ENCODE measurements at regions not wholly inside any gene's neighbourhood (a gene's known extent, or its start where the extent isn't known, plus 50 kb on each side); places are given as distances from the start of the nearest gene placed in this dataset.

DNA sequence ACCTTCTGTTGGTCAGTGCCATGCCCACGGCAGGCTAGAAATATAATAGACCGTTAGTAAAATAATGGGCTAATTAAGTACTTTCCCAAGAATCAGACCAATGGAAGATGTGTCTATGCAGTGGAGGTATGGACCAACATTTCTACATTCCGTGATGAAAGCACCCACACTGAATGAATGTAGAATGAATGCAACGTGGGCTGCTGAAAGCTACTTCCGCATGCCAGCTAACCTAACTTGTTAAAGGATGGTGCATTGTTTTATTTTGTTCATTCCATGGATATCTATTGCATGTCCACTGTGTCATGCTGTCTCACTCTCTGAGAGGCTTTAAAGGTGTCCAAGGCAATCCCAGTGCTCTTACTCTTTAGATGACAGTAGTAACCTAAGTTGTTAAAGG, 112.9 kb upstream of the CAV2 start:
- Histone ChIP-seq H3K4me3 (ENCODE audit: low read length) (no peak overlapping the region), H2AFZ (ENCODE audit: low read length) (no peak overlapping the region), H3K27me3 (replicated peaks; ENCODE audit: insufficient read depth, low read length) (no peaks in the 10 kb centered on the region), H3K36me3 (replicated peaks; ENCODE audit: insufficient read depth, low read length) (no peaks in the 10 kb centered on the region), H3K9me3 (replicated peaks; ENCODE audit: insufficient read depth, low read length) (no peaks in the 10 kb centered on the region), H3K9ac (ENCODE audit: low read length) (no peak overlapping the region), H3K79me2 (ENCODE audit: low read length) (no peaks in the 10 kb centered on the region), H3K27ac (ENCODE audit: low read length) (no peak overlapping the region), H3F3A (ENCODE audit: insufficient read depth, low read length) (no peaks in the 10 kb centered on the region), H3K4me1 (ENCODE audit: low read length) (no peaks in the 10 kb centered on the region), H3K4me2 (ENCODE audit: low read depth, low read length) (no peak overlapping the region), H4K20me1 (ENCODE audit: insufficient read depth, low read length) (no peaks in the 10 kb centered on the region), H3K9me2 (replicated peaks; ENCODE audit: insufficient read depth, low read length) (no peaks in the 10 kb centered on the region)
- TF ChIP-seq EZH2phosphoT487 (IDR thresholded peaks at IDR 0.05; ENCODE audit: low read length) (no peak), EZH2 (optimal IDR thresholded peaks at IDR 0.05; ENCODE audit: low read depth, low read length) (no peak)
- TF ChIP-seq, protein P1, sequence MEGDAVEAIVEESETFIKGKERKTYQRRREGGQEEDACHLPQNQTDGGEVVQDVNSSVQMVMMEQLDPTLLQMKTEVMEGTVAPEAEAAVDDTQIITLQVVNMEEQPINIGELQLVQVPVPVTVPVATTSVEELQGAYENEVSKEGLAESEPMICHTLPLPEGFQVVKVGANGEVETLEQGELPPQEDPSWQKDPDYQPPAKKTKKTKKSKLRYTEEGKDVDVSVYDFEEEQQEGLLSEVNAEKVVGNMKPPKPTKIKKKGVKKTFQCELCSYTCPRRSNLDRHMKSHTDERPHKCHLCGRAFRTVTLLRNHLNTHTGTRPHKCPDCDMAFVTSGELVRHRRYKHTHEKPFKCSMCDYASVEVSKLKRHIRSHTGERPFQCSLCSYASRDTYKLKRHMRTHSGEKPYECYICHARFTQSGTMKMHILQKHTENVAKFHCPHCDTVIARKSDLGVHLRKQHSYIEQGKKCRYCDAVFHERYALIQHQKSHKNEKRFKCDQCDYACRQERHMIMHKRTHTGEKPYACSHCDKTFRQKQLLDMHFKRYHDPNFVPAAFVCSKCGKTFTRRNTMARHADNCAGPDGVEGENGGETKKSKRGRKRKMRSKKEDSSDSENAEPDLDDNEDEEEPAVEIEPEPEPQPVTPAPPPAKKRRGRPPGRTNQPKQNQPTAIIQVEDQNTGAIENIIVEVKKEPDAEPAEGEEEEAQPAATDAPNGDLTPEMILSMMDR (IDR thresholded peaks at IDR 0.05; ENCODE audit: low read length) = no peak
- DNase-seq = no peak

DNA sequence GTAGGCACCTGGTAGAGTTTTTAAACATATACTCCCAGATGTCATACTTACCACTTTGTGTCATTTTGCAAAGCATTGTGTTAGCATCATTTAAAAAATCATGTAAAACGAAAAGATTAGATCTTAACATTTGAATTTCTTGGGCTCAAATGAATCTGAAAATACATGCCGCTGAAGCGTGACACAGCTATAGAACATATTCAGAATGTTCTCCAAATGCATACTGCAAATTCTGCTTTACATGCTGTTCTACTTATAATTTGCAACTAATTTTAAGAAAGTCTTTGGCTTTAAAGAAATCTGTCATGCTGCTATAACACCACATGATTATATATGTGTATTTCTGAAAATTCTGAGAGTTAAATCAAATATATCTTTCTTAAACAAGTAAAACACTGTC, 109.2 kb upstream of the CAV2 start:
- H3K4me3 ChIP-seq (ENCODE audit: low read length) = no peak overlapping the region
- H3K9me2 ChIP-seq (replicated peaks; ENCODE audit: insufficient read depth, low read length) = no peaks in the 10 kb centered on the region
- no peaks in the 10 kb centered on the region for H3K36me3 ChIP-seq (replicated peaks; ENCODE audit: insufficient read depth, low read length)
- no peak overlapping the region for H3K27ac ChIP-seq (ENCODE audit: low read length)
- H3K9ac ChIP-seq (ENCODE audit: low read length) = no peak overlapping the region
- TF ChIP-seq EZH2phosphoT487 (IDR thresholded peaks at IDR 0.05; ENCODE audit: low read length) (no peak), EZH2 (optimal IDR thresholded peaks at IDR 0.05; ENCODE audit: low read depth, low read length) (no peak)
- TF ChIP-seq, protein P1 (IDR thresholded peaks at IDR 0.05; ENCODE audit: low read length) = no peak
- no peaks in the 10 kb centered on the region for H3K79me2 ChIP-seq (ENCODE audit: low read length)
- no peaks in the 10 kb centered on the region for H3K27me3 ChIP-seq (replicated peaks; ENCODE audit: insufficient read depth, low read length)
- DNase-seq = no peak
- no peaks in the 10 kb centered on the region for H3K9me3 ChIP-seq (replicated peaks; ENCODE audit: insufficient read depth, low read length)
- no peaks in the 10 kb centered on the region for H4K20me1 ChIP-seq (ENCODE audit: insufficient read depth, low read length)
- H3K4me2 ChIP-seq (ENCODE audit: low read depth, low read length) = no peak overlapping the region
- H2AFZ ChIP-seq (ENCODE audit: low read length) = no peak overlapping the region
- H3K4me1 ChIP-seq (ENCODE audit: low read length) = no peaks in the 10 kb centered on the region
- H3F3A ChIP-seq (ENCODE audit: insufficient read depth, low read length) = no peaks in the 10 kb centered on the region

DNA sequence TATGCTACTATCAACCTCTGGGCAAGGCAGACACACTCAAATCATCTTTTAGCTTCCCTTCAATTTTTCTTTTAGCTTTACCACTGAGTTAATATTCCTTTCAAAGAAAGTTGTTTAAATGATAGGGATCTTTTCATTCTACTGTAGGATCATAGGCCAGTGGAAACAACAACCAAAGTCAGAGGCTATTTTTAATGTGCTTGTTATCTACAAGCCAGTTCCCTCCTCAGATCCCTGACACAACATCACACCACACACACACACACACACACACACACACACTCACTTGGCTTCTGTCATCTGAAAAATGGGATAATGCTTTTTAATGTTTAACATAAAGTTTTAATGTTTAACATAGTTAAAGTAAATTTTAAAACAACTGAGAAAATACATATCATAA, 106.7 kb upstream of the CAV2 start:
- no peaks in the 10 kb centered on the region for H4K20me1 ChIP-seq (ENCODE audit: insufficient read depth, low read length)
- no peaks in the 10 kb centered on the region for H3K4me1 ChIP-seq (ENCODE audit: low read length)
- no peak overlapping the region for H2AFZ ChIP-seq (ENCODE audit: low read length)
- no peak overlapping the region for H3K4me3 ChIP-seq (ENCODE audit: low read length)
- H3K9me3 ChIP-seq (replicated peaks; ENCODE audit: insufficient read depth, low read length) = no peaks in the 10 kb centered on the region
- no peaks in the 10 kb centered on the region for H3F3A ChIP-seq (ENCODE audit: insufficient read depth, low read length)
- DNase-seq = no peak
- H3K4me2 ChIP-seq (ENCODE audit: low read depth, low read length) = no peak overlapping the region
- H3K9me2 ChIP-seq (replicated peaks; ENCODE audit: insufficient read depth, low read length) = no peaks in the 10 kb centered on the region
- H3K27me3 ChIP-seq (replicated peaks; ENCODE audit: insufficient read depth, low read length) = no peaks in the 10 kb centered on the region
- no peak overlapping the region for H3K27ac ChIP-seq (ENCODE audit: low read length)
- no peaks in the 10 kb centered on the region for H3K79me2 ChIP-seq (ENCODE audit: low read length)
- H3K9ac ChIP-seq (ENCODE audit: low read length) = no peak overlapping the region
- TF ChIP-seq EZH2phosphoT487 (IDR thresholded peaks at IDR 0.05; ENCODE audit: low read length) = no peak
- no peak for TF ChIP-seq EZH2 (optimal IDR thresholded peaks at IDR 0.05; ENCODE audit: low read depth, low read length)
- TF ChIP-seq, protein P1 (IDR thresholded peaks at IDR 0.05; ENCODE audit: low read length) = no peak
- H3K36me3 ChIP-seq (replicated peaks; ENCODE audit: insufficient read depth, low read length) = no peaks in the 10 kb centered on the region
